Activated CD8-positive, alpha-beta memory T cell treated with anti-CD3 and anti-CD28 coated beads, Interleukin-2, amount 10 ng/mL, durations not matched to agents 7 days and 5 days (primary cell): ENCODE measurements at regions not wholly inside any gene's neighbourhood (a gene's known extent, or its start where the extent isn't known, plus 50 kb on each side); places are given as distances from the start of the nearest gene placed in this dataset.

Experiments
- ATAC-seq: fragments of 150-1000 bp; cut with Tn5 transposase; one replicate; pipeline ENCODE4 v1.10.0; 2021; ENCODE audit warnings: moderate library complexity
- CTCF ChIA-PET: fragments of 350-600 bp; sonication (Branson Sonifier 250); formaldehyde crosslinking; loops from one replicate; lab custom pipeline; 2021; ENCODE audit warnings: antibody characterized with exemption; lab: Charles Lee
- DNase-seq: peaks from one replicate; pipeline ENCODE4 v3.0.0-alpha.2; 2020
- H3K27ac Mint-ChIP-seq: one replicate; pipeline ENCODE4 v1.8.0; 2021; ENCODE audit warnings: mild to moderate bottlenecking, mixed read lengths
- H3K27me3 Mint-ChIP-seq: one replicate; pipeline ENCODE4 v1.8.0; 2021; ENCODE audit warnings: mixed read lengths
- H3K36me3 Mint-ChIP-seq: one replicate; pipeline ENCODE4 v1.8.0; 2021; ENCODE audit warnings: mild to moderate bottlenecking, mixed read lengths
- H3K4me1 Mint-ChIP-seq: one replicate; pipeline ENCODE4 v1.8.0; 2021; ENCODE audit warnings: mixed read lengths
- H3K4me3 Mint-ChIP-seq: one replicate; pipeline ENCODE4 v1.8.0; 2021; ENCODE audit warnings: mild to moderate bottlenecking, moderate library complexity, mixed read lengths
- H3K9me3 Mint-ChIP-seq: one replicate; pipeline ENCODE4 v1.8.0; 2022; ENCODE audit warnings: low read depth, mixed read lengths

- H3K27ac Mint-ChIP-seq = no peak overlapping the region
These were observed 506.8 kb downstream of the INSC start for GRCh38 chr11:15621565-15621964.

GRCh38 chr11:15622231-15622890, 507.6 kb downstream of the INSC start:
- Mint-ChIP-seq H3K4me1 (no peaks in the 10 kb centered on the region), H3K4me3 (no peak overlapping the region), H3K27ac (no peak overlapping the region), H3K36me3 (no peaks in the 10 kb centered on the region), H3K9me3 (no peaks in the 10 kb centered on the region), H3K27me3 (no peaks in the 10 kb centered on the region)
- CTCF ChIA-PET = interaction anchor here (1.4 kb wide), 1 partner anchor 27 kb away, joined by 3 read pairs; no protein-coding TSS in a partner anchor
- ATAC-seq (no peak), DNase-seq (no peak)

More at GRCh38 chr11:15621565-15621964, 506.8 kb downstream of the INSC start:
- DNase-seq = no peak
- CTCF ChIA-PET = interaction anchor here (1.4 kb wide), 1 partner anchor 27 kb away, joined by 3 read pairs; no protein-coding TSS in a partner anchor
- Mint-ChIP-seq H3K36me3 (no peaks in the 10 kb centered on the region), H3K27me3 (no peaks in the 10 kb centered on the region), H3K4me3 (no peak overlapping the region), H3K4me1 (no peaks in the 10 kb centered on the region), H3K9me3 (no peaks in the 10 kb centered on the region)
- ATAC-seq = no peak

- ATAC-seq (no peak), DNase-seq (no peak)
- Mint-ChIP-seq H3K4me1 (no peaks in the 10 kb centered on the region), H3K9me3 (no peaks in the 10 kb centered on the region), H3K27ac (no peak overlapping the region), H3K36me3 (no peaks in the 10 kb centered on the region), H3K4me3 (no peak overlapping the region), H3K27me3 (no peaks in the 10 kb centered on the region)
- CTCF ChIA-PET = no interaction called here
These were observed 510.0 kb downstream of the INSC start for GRCh38 chr11:15624701-15625100.

- no peak overlapping the region for H3K4me3 Mint-ChIP-seq
- no peaks in the 10 kb centered on the region for H3K9me3 Mint-ChIP-seq
- H3K36me3 Mint-ChIP-seq = no peaks in the 10 kb centered on the region
- no peak overlapping the region for H3K27ac Mint-ChIP-seq
- H3K4me1 Mint-ChIP-seq = no peaks in the 10 kb centered on the region
- no peaks in the 10 kb centered on the region for H3K27me3 Mint-ChIP-seq
- ATAC-seq (no peak), DNase-seq (no peak)
- CTCF ChIA-PET = no interaction called here
These were observed 511.0 kb downstream of the INSC start for GRCh38 chr11:15625691-15626090.

- no peak for DNase-seq
- no peak overlapping the region for H3K27ac Mint-ChIP-seq
- no peaks in the 10 kb centered on the region for H3K4me1 Mint-ChIP-seq
- H3K36me3 Mint-ChIP-seq = no peaks in the 10 kb centered on the region
- ATAC-seq = no peak
- CTCF ChIA-PET = no interaction called here
- H3K4me3 Mint-ChIP-seq = no peak overlapping the region
- no peaks in the 10 kb centered on the region for H3K27me3 Mint-ChIP-seq
- H3K9me3 Mint-ChIP-seq = no peaks in the 10 kb centered on the region
These were observed 512.8 kb downstream of the INSC start for GRCh38 chr11:15627560-15627959.

- ATAC-seq (no peak), DNase-seq (no peak)
- CTCF ChIA-PET = no interaction called here
- H3K27ac Mint-ChIP-seq = no peak overlapping the region
- H3K36me3 Mint-ChIP-seq = no peaks in the 10 kb centered on the region
- H3K9me3 Mint-ChIP-seq = no peaks in the 10 kb centered on the region
- H3K4me3 Mint-ChIP-seq = no peak overlapping the region
- H3K27me3 Mint-ChIP-seq = no peaks in the 10 kb centered on the region
- no peaks in the 10 kb centered on the region for H3K4me1 Mint-ChIP-seq
These were observed 515.1 kb downstream of the INSC start for GRCh38 chr11:15629690-15630321.

- no peak overlapping the region for H3K4me3 Mint-ChIP-seq
- H3K9me3 Mint-ChIP-seq = no peaks in the 10 kb centered on the region
- ATAC-seq (no peak), DNase-seq (no peak)
- CTCF ChIA-PET = no interaction called here
- no peaks in the 10 kb centered on the region for H3K36me3 Mint-ChIP-seq
- no peaks in the 10 kb centered on the region for H3K4me1 Mint-ChIP-seq
- no peak overlapping the region for H3K27ac Mint-ChIP-seq
- no peaks in the 10 kb centered on the region for H3K27me3 Mint-ChIP-seq
These were observed 516.2 kb downstream of the INSC start for GRCh38 chr11:15630896-15631295.

GRCh38 chr11:15635521-15635920, 520.8 kb downstream of the INSC start:
- no peaks in the 10 kb centered on the region for H3K36me3 Mint-ChIP-seq
- no peaks in the 10 kb centered on the region for H3K4me1 Mint-ChIP-seq
- no peak overlapping the region for H3K27ac Mint-ChIP-seq
- CTCF ChIA-PET = no interaction called here
- H3K4me3 Mint-ChIP-seq = no peak overlapping the region
- H3K9me3 Mint-ChIP-seq = no peaks in the 10 kb centered on the region
- no peak for DNase-seq
- ATAC-seq = no peak
- no peaks in the 10 kb centered on the region for H3K27me3 Mint-ChIP-seq

- Mint-ChIP-seq H3K27me3 (no peaks in the 10 kb centered on the region), H3K27ac (no peak overlapping the region), H3K4me1 (no peaks in the 10 kb centered on the region), H3K36me3 (no peaks in the 10 kb centered on the region), H3K9me3 (no peaks in the 10 kb centered on the region), H3K4me3 (no peak overlapping the region)
- DNase-seq = no peak
- CTCF ChIA-PET = interaction anchor here (0.9 kb wide), 1 partner anchor 13 kb away, joined by 3 read pairs; no protein-coding TSS in a partner anchor
- ATAC-seq = no peak
These were observed 521.9 kb downstream of the INSC start for GRCh38 chr11:15636521-15637089.

- no peaks in the 10 kb centered on the region for H3K27me3 Mint-ChIP-seq
- CTCF ChIA-PET = no interaction called here
- no peaks in the 10 kb centered on the region for H3K9me3 Mint-ChIP-seq
- ATAC-seq (no peak), DNase-seq (no peak)
- H3K27ac Mint-ChIP-seq = no peak overlapping the region
- no peaks in the 10 kb centered on the region for H3K4me1 Mint-ChIP-seq
- H3K4me3 Mint-ChIP-seq = no peak overlapping the region
- no peaks in the 10 kb centered on the region for H3K36me3 Mint-ChIP-seq
These were observed 523.7 kb downstream of the INSC start for GRCh38 chr11:15638386-15638787.

- ATAC-seq = no peak
- no peak overlapping the region for H3K4me3 Mint-ChIP-seq
- CTCF ChIA-PET = interaction anchor here (1.0 kb wide), 1 partner anchor 10 kb away, joined by 3 read pairs; no protein-coding TSS in a partner anchor
- no peak overlapping the region for H3K27ac Mint-ChIP-seq
- H3K27me3 Mint-ChIP-seq = no peaks in the 10 kb centered on the region
- no peaks in the 10 kb centered on the region for H3K36me3 Mint-ChIP-seq
- no peaks in the 10 kb centered on the region for H3K9me3 Mint-ChIP-seq
- no peaks in the 10 kb centered on the region for H3K4me1 Mint-ChIP-seq
- no peak for DNase-seq
These were observed 525.6 kb downstream of the INSC start for GRCh38 chr11:15640318-15640717.

- Mint-ChIP-seq H3K27me3 (no peaks in the 10 kb centered on the region), H3K4me3 (no peak overlapping the region), H3K27ac (no peak overlapping the region), H3K9me3 (no peaks in the 10 kb centered on the region), H3K4me1 (no peaks in the 10 kb centered on the region), H3K36me3 (no peaks in the 10 kb centered on the region)
- no peak for ATAC-seq
- DNase-seq = no peak
- CTCF ChIA-PET = no interaction called here
These were observed 526.7 kb downstream of the INSC start for GRCh38 chr11:15641271-15642045.

GRCh38 chr11:15645201-15645600, 530.5 kb downstream of the INSC start:
- ATAC-seq = no peak
- Mint-ChIP-seq H3K27me3 (no peaks in the 10 kb centered on the region), H3K36me3 (no peaks in the 10 kb centered on the region), H3K9me3 (no peaks in the 10 kb centered on the region), H3K4me1 (no peaks in the 10 kb centered on the region), H3K4me3 (no peak overlapping the region), H3K27ac (no peak overlapping the region)
- CTCF ChIA-PET = no interaction called here
- no peak for DNase-seq
